SK-N-SH (cell line): ENCODE measurements at regions not wholly inside any gene's neighbourhood (a gene's known extent, or its start where the extent isn't known, plus 50 kb on each side); places are given as distances from the start of the nearest gene placed in this dataset.

Experiments used
- EP300 ChIP-seq, 2 experiments: IDR thresholded peaks; 2 replicates each; pipeline versions ENCODE4 v1.4.0 to v1.6.1; 2012; ENCODE audit warnings: borderline replicate concordance in 1 of 2, low read depth in 1 of 2, low read length in 1 of 2
- FOXJ3 ChIP-seq: sonication (generic); formaldehyde crosslinking; IDR thresholded peaks from 2 replicates; pipeline ENCODE4 v1.5.1; 2020; ENCODE audit warnings: mild to moderate bottlenecking, missing genetic modification reagents
- GABPA ChIP-seq: IDR thresholded peaks from 2 replicates; pipeline ENCODE4 v1.4.0; 2012; ENCODE audit warnings: low read depth, mild to moderate bottlenecking
- POLR2AphosphoS5 ChIP-seq: IDR thresholded peaks from 2 replicates; pipeline ENCODE4 v1.6.1; 2012; ENCODE audit warnings: low read depth, low read length
- RCOR1 ChIP-seq: fragments of 150-350 bp; IDR thresholded peaks from 2 replicates; pipeline ENCODE4 v1.6.1; 2017; ENCODE audit warnings: antibody characterized with exemption, low read length
- SIN3A ChIP-seq: IDR thresholded peaks from 2 replicates; pipeline ENCODE4 v1.6.1; 2012; ENCODE audit warnings: low read depth, mild to moderate bottlenecking, low read length, moderate library complexity, borderline replicate concordance
- TAF1 ChIP-seq: IDR thresholded peaks from 2 replicates; pipeline ENCODE4 v1.6.1; 2012; ENCODE audit warnings: low read depth, mild to moderate bottlenecking, low read length, moderate library complexity, borderline replicate concordance
- TEAD4 ChIP-seq: IDR thresholded peaks from 2 replicates; pipeline ENCODE4 v1.4.0; 2012; ENCODE audit warnings: mild to moderate bottlenecking, borderline replicate concordance; ENCODE audit not compliant: insufficient read depth
- TF ChIP-seq, protein P1 (sequence below): fragments of 200-600 bp; sonication (generic); IDR thresholded peaks from 2 replicates; pipeline ENCODE4 v1.6.1; 2017; ENCODE audit warnings: antibody characterized with exemption, mild to moderate bottlenecking, moderate library complexity
- TF ChIP-seq, protein P2 (sequence below): IDR thresholded peaks from 2 replicates; pipeline ENCODE4; 2012
- TF ChIP-seq, protein P3 (sequence below): IDR thresholded peaks from 2 replicates; pipeline ENCODE4 v1.4.0; 2012; ENCODE audit warnings: low read depth, borderline replicate concordance
- TF ChIP-seq, protein P4 (sequence below): IDR thresholded peaks from 2 replicates; pipeline ENCODE4 v1.6.1; 2012; ENCODE audit warnings: mild to moderate bottlenecking, low read depth, low read length, moderate library complexity
- TF ChIP-seq, protein P5 (sequence below): IDR thresholded peaks from 2 replicates; pipeline ENCODE4 v1.4.0; 2012; ENCODE audit warnings: low read depth

DNA sequence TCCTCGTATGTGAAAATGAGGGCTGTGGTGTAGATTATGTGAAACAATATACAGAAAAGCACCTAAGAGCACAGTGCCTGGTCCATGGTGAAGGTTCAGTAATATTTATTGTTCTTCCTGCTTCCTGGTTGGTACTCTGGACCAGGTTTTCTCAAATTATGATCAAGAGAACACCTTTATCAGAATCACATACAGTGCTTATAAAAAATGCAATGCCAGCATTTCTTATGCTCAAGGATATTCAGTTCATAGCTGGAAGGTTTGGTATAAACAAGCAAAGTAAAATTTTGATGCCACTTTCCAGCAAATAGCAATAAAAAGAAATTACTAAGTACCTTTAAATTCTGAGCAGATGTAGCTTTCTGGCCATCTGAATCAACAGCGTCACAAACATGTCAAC lies 1412.4 kb downstream of the RPA4 start:
- TF ChIP-seq POLR2AphosphoS5: no peak
- TF ChIP-seq TEAD4: no peak
- TF ChIP-seq TAF1: no peak
- TF ChIP-seq, protein P1, sequence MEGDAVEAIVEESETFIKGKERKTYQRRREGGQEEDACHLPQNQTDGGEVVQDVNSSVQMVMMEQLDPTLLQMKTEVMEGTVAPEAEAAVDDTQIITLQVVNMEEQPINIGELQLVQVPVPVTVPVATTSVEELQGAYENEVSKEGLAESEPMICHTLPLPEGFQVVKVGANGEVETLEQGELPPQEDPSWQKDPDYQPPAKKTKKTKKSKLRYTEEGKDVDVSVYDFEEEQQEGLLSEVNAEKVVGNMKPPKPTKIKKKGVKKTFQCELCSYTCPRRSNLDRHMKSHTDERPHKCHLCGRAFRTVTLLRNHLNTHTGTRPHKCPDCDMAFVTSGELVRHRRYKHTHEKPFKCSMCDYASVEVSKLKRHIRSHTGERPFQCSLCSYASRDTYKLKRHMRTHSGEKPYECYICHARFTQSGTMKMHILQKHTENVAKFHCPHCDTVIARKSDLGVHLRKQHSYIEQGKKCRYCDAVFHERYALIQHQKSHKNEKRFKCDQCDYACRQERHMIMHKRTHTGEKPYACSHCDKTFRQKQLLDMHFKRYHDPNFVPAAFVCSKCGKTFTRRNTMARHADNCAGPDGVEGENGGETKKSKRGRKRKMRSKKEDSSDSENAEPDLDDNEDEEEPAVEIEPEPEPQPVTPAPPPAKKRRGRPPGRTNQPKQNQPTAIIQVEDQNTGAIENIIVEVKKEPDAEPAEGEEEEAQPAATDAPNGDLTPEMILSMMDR: no peak
- TF ChIP-seq, protein P2, sequence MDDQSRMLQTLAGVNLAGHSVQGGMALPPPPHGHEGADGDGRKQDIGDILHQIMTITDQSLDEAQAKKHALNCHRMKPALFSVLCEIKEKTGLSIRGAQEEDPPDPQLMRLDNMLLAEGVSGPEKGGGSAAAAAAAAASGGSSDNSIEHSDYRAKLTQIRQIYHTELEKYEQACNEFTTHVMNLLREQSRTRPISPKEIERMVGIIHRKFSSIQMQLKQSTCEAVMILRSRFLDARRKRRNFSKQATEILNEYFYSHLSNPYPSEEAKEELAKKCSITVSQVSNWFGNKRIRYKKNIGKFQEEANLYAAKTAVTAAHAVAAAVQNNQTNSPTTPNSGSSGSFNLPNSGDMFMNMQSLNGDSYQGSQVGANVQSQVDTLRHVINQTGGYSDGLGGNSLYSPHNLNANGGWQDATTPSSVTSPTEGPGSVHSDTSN: no peak
- TF ChIP-seq RCOR1: no peak
- TF ChIP-seq, protein P3, sequence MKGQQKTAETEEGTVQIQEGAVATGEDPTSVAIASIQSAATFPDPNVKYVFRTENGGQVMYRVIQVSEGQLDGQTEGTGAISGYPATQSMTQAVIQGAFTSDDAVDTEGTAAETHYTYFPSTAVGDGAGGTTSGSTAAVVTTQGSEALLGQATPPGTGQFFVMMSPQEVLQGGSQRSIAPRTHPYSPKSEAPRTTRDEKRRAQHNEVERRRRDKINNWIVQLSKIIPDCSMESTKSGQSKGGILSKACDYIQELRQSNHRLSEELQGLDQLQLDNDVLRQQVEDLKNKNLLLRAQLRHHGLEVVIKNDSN: no peak
- TF ChIP-seq EP300 (IDR thresholded peaks at IDR 0.05; ENCODE audit: borderline replicate concordance in 1 of 2, low read depth in 1 of 2, low read length in 1 of 2): no peak
- TF ChIP-seq, protein P4, sequence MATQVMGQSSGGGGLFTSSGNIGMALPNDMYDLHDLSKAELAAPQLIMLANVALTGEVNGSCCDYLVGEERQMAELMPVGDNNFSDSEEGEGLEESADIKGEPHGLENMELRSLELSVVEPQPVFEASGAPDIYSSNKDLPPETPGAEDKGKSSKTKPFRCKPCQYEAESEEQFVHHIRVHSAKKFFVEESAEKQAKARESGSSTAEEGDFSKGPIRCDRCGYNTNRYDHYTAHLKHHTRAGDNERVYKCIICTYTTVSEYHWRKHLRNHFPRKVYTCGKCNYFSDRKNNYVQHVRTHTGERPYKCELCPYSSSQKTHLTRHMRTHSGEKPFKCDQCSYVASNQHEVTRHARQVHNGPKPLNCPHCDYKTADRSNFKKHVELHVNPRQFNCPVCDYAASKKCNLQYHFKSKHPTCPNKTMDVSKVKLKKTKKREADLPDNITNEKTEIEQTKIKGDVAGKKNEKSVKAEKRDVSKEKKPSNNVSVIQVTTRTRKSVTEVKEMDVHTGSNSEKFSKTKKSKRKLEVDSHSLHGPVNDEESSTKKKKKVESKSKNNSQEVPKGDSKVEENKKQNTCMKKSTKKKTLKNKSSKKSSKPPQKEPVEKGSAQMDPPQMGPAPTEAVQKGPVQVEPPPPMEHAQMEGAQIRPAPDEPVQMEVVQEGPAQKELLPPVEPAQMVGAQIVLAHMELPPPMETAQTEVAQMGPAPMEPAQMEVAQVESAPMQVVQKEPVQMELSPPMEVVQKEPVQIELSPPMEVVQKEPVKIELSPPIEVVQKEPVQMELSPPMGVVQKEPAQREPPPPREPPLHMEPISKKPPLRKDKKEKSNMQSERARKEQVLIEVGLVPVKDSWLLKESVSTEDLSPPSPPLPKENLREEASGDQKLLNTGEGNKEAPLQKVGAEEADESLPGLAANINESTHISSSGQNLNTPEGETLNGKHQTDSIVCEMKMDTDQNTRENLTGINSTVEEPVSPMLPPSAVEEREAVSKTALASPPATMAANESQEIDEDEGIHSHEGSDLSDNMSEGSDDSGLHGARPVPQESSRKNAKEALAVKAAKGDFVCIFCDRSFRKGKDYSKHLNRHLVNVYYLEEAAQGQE: no peak
- TF ChIP-seq, protein P5, sequence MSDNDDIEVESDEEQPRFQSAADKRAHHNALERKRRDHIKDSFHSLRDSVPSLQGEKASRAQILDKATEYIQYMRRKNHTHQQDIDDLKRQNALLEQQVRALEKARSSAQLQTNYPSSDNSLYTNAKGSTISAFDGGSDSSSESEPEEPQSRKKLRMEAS: no peak
- TF ChIP-seq GABPA: no peak
- TF ChIP-seq FOXJ3: no peak
- no peak for TF ChIP-seq SIN3A
